Endometrium (tissue), 2 donors: ENCODE measurements at regions not wholly inside any gene's neighbourhood (a gene's known extent, or its start where the extent isn't known, plus 50 kb on each side); places are given as distances from the start of the nearest gene placed in this dataset.

Source experiments
- FAIRE-seq: peaks from 2 replicates; lab custom pipeline; 2012; peaks lifted over from hg19 to GRCh38; lab: Jason Lieb, UNC
- donor health status: control.
- donor health status: control.

DNA sequence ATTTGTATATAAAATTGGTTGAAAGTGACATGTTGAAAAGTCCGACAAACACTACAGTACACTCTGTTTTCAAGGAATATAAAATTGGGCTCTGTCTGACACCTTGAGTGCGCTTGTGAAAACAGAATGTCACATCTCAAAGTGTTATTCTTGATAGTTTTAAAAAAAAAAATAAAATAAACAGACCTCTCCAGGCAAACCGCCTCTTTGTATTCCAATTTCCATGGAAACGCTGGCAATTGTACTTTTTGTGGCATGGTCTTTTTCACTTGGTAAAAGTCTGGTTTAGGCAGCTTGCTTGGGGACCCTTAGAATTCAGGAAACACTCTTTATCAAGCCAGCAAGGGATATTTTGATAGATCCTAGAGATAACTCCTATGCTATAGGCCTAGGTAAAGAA, 302.5 kb downstream of the RAB28 start:
- FAIRE-seq = no peak

- no peak for FAIRE-seq
Measured at GRCh38 chr4:13180701-13181100, 303.4 kb downstream of the RAB28 start.

DNA sequence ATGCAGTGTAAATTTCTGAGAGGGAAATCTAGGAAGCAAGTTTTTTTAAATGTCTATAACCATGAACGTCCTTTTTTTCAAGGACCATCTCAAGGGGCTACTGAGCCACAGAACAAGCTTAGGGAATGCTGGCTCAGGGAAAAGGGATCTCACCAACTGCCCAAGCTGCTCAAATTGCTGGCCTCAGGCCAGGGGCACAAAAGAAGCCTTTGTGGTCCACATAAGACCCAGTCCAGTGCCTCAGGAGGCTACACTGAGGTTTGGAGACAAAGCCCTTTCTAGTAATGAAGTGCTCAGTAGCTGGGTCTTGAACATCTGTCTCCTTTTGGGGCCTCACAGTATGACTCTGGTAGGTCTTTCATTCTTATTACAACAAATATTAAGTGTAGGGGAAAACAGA, 305.5 kb downstream of the RAB28 start:
- FAIRE-seq = no peak

- no peak for FAIRE-seq
Measured at GRCh38 chr4:13176741-13177142, 307.4 kb downstream of the RAB28 start.

GRCh38 chr4:13174926-13175325, 309.2 kb downstream of the RAB28 start:
- FAIRE-seq = no peak

DNA sequence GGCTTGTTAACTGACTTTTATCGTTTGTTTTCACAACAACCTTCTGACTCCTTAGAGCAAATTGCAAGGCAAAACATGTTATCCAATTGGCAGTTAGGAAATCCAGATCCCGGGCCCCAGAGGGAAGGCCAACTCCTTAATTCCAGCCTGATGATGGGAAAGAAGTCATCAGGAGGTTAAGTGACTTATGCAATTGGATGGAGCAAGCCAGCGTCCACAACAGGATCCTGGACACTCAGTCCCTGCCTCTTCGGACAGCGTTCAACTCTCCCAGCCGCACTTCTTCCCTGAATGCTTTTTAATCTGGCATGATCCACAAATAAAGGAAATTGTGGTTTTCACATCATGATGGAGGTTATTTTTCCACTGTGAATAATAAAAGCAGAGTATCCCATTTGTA, 310.1 kb downstream of the RAB28 start:
- no peak for FAIRE-seq

DNA sequence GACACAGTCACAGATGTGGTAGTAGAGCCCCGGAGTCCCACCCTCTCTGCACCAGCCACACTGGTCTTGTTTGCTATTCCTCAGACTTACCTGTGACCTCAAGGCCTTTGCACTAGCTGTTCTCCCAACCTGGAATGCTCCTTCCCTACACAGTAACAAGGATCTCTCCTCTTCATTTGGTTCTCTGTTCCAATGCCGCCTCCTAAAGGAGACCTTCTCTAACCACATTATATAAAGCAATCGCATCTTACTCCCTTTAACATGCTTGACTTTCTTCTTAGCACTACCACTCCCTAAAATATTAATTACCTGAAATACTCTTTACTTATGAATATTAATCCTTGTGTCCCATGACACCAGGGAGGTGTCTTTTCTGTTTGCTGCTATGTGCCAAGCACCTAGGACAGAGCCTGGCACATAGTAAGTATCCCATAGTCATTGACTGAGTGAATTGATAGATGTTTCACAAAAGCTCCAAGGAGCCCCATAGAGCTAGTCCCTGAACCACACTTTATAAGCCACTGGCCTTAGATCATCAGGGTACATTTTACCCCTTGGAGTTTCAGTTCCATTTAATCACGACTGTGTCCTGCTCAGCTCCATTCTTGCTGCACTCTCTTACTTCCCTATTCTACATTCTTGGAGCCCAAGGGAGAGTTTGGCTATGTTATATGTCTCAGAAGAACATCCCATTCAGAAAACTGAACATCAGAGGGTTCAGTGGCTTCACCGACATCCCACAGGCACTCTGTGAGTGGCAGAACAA, 312.7 kb downstream of the RAB28 start:
- no peak for FAIRE-seq

DNA sequence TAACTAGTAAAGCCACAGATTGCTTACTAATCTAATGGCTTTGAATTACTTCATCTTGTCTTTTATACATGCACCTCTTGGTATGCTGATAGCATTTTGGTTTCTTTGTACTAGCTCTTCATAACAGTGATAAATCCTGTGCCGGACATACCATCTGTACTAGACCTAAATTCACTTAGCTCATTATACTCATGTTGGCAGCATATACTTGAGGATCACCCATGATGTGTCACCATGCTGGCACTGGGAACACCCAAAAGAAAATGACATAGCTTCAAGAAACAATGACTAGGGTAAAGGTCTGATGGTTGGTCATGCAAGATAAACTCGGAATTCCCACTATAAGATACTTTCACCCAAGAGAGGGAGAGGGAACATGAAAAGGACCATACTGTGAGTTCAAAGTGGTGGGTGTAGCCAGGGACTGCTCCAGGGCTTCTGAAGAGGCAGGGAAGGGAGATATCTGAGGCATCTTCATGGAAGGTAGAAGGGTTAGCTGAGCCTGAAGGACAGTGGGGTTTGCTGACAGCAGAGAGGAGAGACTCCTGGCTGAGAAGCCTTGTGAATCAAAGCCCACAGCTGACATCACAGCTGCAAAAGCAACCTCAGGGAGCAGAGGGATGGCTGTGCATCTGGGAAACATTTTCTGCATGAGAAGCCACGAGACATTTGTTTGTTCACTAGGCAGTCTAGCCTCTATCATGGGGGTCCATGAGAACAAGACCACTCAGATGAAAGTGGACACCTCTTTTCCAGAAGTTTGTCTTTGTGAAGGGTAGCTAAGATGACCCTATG, 314.2 kb downstream of the RAB28 start:
- FAIRE-seq = no peak

DNA sequence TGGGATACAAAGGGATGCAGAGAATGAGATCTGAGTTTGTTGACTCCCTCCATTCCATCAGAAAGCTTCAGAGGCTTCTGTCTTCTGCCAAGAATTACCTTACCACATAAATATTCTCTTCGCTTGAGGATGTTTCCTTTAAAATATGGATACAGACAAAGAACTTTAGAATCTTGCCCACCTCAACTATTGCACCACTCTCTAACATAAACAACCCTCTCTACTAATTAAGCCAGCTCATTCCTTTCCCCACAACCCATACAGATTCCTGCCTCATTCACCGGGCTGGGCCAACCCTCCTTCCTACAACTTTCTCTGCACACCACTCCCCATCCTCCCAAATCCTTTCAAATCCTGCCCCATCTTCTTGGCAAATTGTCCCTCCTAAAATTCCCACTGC, 315.8 kb downstream of the RAB28 start:
- FAIRE-seq = no peak

DNA sequence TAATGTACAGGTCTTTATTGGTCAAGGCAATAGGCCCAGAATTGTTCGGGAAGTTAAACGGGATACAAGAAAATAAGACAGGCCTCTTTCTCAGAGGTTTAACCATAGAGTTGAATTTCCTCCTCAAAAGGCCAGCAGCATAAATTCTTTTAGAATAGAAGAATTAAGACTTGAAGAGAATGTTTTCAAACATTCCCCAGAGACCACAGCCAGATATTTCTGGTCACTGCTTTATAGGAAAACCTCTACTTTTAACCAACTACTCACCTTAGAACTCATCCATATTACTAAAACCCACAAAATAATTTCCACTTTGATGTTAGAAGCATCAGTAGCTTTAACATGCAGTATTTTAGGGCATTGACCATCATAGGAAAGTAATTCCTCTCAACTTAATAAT, 317.9 kb downstream of the RAB28 start:
- no peak for FAIRE-seq

DNA sequence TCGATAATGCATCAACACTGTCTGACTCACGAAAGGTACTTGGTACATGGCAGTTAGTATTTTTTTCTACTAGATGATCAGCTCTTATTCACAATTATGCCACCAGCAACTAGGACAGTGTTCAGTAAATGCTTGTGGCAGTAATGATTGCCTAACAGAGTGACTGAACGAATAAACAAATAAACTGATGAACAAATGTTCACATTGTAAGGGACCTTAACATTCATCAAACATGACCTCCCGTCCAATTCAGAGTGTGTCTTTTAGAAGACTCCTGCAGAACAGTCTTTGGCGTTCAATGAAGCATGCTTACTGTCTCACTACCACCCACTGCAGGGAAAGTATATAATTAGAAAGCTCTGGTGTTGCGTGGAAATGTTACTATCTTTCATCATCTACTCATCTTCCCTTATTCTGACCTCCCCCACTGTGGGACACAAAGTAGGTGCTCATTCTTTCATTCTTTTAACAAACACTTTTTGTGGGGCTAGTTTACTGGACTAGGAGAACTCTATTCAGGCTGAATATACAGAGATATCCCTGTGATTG, 319.3 kb downstream of the RAB28 start:
- FAIRE-seq = no peak

DNA sequence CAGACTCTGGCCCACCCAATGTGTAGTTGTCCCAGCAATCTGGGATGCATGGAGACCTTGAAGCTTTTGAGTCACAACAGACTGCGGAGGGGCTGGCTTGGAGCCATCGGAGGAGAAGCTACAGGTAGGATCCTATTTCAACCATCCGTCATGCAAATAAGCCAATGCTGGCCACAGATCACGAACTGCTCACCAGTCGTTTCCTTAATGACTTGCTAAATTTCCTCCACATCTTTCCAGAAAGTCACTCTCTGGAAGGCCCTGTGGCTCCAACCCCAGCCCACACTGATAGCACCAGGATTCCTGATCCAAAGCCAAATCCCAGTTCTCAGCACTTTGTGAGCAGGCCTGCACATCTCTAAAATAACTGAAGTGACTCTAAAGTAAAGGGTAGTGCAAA, 321.3 kb downstream of the RAB28 start:
- no peak for FAIRE-seq

DNA sequence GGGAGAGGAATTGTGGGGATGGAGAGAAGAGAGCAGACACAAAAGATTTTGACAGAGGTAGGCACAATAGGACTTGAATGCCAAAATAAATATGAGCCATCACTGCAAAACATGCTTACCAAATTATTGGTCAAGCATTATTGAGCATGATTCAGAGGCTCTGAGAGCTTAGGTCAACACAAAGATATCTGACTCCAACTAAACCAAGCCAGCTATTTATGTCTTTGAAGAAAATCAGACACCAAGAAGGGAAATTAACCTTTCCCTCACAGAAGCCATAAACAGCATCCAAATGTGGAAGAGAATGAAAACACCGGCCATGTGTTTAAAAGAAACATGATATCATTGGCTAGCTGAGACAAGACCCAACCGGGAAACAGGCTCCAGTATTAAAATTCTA, 323.2 kb downstream of the RAB28 start:
- FAIRE-seq = peak; percentile 98

DNA sequence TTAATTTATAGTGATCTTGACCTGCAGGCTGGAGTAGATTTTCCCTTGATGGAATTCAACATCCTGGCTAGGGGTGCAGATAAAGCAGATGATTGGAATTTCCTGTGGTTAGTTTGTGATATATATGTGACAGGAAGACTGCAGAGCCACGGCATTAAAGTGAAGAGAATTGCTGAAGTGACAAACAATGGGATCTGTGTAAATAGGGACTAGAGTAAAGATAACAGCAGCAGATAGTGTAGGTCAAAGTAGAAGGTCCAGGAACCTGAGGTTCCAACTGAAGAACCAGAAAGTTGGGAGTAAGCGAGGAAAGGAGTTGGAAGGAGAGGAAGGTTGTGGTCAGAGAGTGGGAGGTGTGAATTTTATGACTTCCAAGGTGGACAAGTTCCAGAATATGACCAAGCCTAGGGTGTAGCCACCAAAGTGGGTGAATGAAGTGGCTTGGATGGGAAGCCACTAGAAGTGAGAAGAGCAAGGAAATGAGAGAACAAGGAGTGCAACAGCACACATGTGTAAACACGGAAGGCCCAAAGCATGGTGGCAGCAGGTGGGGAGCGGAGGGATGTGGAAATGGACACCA, 325.0 kb downstream of the RAB28 start:
- FAIRE-seq = no peak

DNA sequence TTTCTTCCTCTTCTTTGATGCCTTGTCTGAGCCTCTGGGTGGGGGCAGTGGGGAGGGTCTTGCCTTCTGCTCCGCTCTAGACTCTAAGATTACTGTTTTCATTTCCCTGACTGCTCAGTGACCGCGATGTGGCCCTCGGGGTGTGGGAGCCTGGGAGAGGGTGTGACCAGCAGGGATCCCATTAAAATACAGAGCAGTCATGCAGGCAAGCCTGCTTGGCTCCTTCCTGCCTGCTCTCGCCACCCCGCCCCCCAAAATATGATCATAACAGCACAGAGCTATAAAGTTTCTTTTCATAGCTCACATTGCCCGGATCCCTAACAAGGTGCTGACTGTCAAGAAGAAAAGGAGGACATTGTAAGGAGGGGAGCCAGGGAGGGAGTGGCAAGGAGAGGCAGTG, 332.9 kb downstream of the RAB28 start:
- FAIRE-seq = no peak

- FAIRE-seq = no peak
Measured at GRCh38 chr4:13143222-13144070, 340.7 kb downstream of the RAB28 start.

- no peak for FAIRE-seq
Measured at GRCh38 chr4:13142726-13143125, 341.4 kb downstream of the RAB28 start.

GRCh38 chr4:13142191-13142590, 341.9 kb downstream of the RAB28 start:
- FAIRE-seq = no peak

- no peak for FAIRE-seq
Measured at GRCh38 chr4:13137390-13137789, 346.8 kb downstream of the RAB28 start.

DNA sequence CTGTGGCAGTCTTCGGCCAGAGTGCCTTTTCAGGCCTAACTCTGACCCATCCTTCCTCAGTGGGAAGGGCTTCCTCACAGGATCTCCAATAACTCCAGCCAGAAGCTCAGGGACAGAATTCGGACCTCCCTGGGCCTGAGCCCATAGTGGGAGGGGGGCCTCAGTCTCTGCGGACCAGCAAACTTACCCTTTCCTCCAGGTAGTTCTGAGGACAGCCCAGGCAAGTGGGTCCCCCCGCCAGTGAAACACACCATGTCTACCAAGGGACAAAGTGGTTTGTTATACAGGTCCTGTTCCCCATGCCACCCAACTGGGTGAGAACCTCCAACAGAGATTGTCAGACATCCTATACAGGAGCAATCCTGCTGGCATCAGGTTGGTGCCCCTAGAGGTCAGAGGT, 350.4 kb downstream of the RAB28 start:
- no peak for FAIRE-seq

DNA sequence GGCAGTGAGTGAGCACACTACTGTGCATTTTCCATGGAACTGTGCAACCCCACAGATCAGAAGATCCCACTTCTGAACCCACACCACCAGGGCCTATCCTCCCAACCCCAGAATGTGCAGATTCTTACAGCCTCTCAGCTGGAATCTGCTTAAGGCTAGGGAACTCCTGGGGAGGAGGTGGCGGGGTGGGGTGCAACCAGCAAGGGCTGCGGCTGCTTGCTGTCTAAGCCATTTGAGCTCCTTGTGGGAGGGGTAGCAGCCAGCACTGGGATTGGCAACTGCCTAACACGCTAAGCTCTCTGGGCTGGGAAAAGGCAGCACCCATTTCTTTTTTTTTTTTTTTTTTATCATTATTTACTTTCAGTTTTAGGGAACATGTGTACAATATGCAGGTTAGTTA, 353.3 kb downstream of the RAB28 start:
- FAIRE-seq = no peak

DNA sequence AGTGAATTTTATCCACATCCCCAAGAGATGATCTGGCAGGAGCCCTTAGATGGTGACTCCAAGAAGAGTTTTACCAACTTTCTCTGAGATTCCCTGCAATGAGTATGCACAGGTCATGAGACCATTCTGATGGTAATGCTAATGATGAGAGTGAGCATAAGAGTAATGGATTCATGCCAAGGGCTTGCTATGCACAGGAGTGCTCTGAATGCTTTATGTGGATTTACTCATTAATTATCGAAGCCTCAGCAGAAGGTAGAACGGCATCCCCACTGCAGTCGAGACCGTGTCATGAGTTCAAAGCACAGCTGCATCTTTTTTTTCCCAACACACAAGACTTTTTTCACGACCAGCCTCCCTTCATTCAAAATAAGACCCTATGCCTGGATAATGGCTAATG, 355.0 kb downstream of the RAB28 start:
- FAIRE-seq = no peak
